Prostate gland (tissue), 2 donors: ENCODE measurements at regions not wholly inside any gene's neighbourhood (a gene's known extent, or its start where the extent isn't known, plus 50 kb on each side); places are given as distances from the start of the nearest gene placed in this dataset.

ENCODE experiments used
- DNase-seq: peaks from one replicate; pipeline ENCODE4 v3.0.0-alpha.2; 2019; ENCODE audit warnings: low spot score
- H3K27ac ChIP-seq, 2 donors: fragments of 200-600 bp; sonication (generic); 2 replicates each; pipeline ENCODE4 v1.5.1; 2017 to 2019
- H3K27me3 ChIP-seq: fragments of 200-600 bp; sonication (generic); replicated peaks from 2 replicates; pipeline ENCODE4 v1.5.1; 2019; ENCODE audit not compliant: insufficient read depth
- H3K36me3 ChIP-seq, 2 donors: fragments of 200-600 bp; sonication (generic); 1 replicate in 1 of 2; 2 replicates in 1 of 2; pipeline versions ENCODE4 v1.5.1 to v1.8.1; 2017 to 2019
- H3K4me1 ChIP-seq: fragments of 200-600 bp; sonication (generic); replicated peaks from 2 replicates; pipeline ENCODE4 v1.5.1; 2019
- H3K4me3 ChIP-seq, 2 donors: fragments of 200-600 bp; sonication (generic); 2 replicates each; pipeline ENCODE4 v1.5.1; 2017 to 2019
- H3K9me3 ChIP-seq: fragments of 200-600 bp; sonication (generic); 2 replicates; pipeline ENCODE4 v1.5.1; 2017
- POLR2A ChIP-seq: fragments of 450-650 bp; IDR thresholded peaks from one replicate; pipeline ENCODE4 v1.6.1; 2016; ENCODE audit warnings: antibody characterized with exemption, mild to moderate bottlenecking
- POLR2AphosphoS5 ChIP-seq: sonication (generic); formaldehyde crosslinking; IDR thresholded peaks from one replicate; pipeline ENCODE4 v1.6.1; 2017; ENCODE audit warnings: antibody characterized with exemption
- WGBS: methylation state at CpG from one replicate; pipeline ENCODE4 v1.1.5; 2018; 5-methylcytosine and 5-hydroxymethylcytosine counted together
- intact Hi-C: fragments of 100-400 bp; cut with DNase I; formaldehyde crosslinking; loops from one replicate; pipeline ENCODE4 v1.14.2; 2022
- TF ChIP-seq, protein P1 (sequence below), 4 experiments: fragments of 200-600 bp in 2 of 4; fragments of 450-650 bp in 2 of 4; sonication (generic) in 2 of 4; IDR thresholded peaks; 1 replicate in 3 of 4; 2 replicates in 1 of 4; pipeline ENCODE4 v1.5.1; 2016 to 2019; ENCODE audit warnings: antibody characterized with exemption in 4 of 4, mild to moderate bottlenecking in 2 of 4, moderate library complexity in 2 of 4

GRCh38 chr10:60465801-60466200 lies 76.1 kb upstream of the ANK3 start:
- WGBS = 31% methylated on average over 2 of the region's 2 CpGs
- Histone ChIP-seq H3K27ac (no peak overlapping the region), H3K27me3 (no peaks in the 10 kb centered on the region), H3K4me1 (no peaks in the 10 kb centered on the region), H3K9me3 (no peaks in the 10 kb centered on the region), H3K36me3 (no peaks in the 10 kb centered on the region), H3K4me3 (no peak overlapping the region)
- intact Hi-C loops = no loop called here
- TF ChIP-seq POLR2A (no peak), POLR2AphosphoS5 (no peak)
- TF ChIP-seq, protein P1, sequence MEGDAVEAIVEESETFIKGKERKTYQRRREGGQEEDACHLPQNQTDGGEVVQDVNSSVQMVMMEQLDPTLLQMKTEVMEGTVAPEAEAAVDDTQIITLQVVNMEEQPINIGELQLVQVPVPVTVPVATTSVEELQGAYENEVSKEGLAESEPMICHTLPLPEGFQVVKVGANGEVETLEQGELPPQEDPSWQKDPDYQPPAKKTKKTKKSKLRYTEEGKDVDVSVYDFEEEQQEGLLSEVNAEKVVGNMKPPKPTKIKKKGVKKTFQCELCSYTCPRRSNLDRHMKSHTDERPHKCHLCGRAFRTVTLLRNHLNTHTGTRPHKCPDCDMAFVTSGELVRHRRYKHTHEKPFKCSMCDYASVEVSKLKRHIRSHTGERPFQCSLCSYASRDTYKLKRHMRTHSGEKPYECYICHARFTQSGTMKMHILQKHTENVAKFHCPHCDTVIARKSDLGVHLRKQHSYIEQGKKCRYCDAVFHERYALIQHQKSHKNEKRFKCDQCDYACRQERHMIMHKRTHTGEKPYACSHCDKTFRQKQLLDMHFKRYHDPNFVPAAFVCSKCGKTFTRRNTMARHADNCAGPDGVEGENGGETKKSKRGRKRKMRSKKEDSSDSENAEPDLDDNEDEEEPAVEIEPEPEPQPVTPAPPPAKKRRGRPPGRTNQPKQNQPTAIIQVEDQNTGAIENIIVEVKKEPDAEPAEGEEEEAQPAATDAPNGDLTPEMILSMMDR (IDR thresholded peaks at IDR 0.05) = no peak
- DNase-seq = no peak

DNA sequence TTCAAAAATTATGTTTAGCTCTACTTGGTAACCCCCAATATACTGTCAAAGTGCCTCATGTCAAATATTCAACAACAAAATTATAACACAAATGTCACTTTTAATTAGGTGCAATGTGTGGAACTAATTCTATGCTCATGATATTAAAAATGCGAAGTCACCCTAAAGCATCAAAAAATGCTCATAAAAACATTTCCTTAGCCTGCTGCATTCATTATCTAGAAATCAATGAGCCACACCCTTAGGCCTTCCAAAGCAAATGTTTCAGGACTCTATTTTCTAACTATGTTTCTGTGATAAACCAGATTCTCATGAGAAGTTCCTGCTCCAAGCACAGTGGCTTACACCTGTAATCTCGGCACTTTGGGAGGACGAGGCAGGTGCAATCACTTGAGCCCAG lies 75.0 kb upstream of the ANK3 start:
- H3K4me1 ChIP-seq = no peaks in the 10 kb centered on the region
- H3K9me3 ChIP-seq = no peaks in the 10 kb centered on the region
- TF ChIP-seq POLR2AphosphoS5 (no peak), POLR2A (no peak)
- TF ChIP-seq, protein P1 (IDR thresholded peaks at IDR 0.05) = no peak
- no peak overlapping the region for H3K27ac ChIP-seq
- 92% methylated on average over 3 of the region's 3 CpGs for WGBS
- DNase-seq = no peak
- no peaks in the 10 kb centered on the region for H3K27me3 ChIP-seq
- no peak overlapping the region for H3K4me3 ChIP-seq
- intact Hi-C loops = no loop called here
- H3K36me3 ChIP-seq = no peaks in the 10 kb centered on the region

DNA sequence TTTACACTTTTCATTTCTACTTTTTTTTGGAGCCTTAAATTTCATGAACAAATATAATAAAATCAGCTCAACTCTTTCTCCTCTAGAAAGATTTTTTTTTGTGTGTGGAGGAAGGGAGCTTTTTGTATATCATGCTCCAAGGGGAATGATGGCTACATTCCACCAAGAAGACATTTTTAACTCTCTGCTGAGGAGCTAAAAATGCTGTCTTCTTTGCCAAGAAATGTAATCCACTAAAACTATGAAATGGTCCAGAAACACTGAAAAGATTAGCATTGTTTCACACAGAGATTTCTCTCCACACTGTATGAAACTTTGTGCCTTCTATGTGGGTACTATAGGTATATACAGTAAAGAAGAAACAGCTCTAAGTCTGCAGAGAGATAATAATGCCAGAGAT lies 74.1 kb upstream of the ANK3 start:
- Histone ChIP-seq H3K27ac (no peak overlapping the region), H3K4me3 (no peak overlapping the region), H3K27me3 (no peaks in the 10 kb centered on the region), H3K4me1 (no peaks in the 10 kb centered on the region), H3K36me3 (no peaks in the 10 kb centered on the region), H3K9me3 (no peaks in the 10 kb centered on the region)
- intact Hi-C loops = no loop called here
- TF ChIP-seq POLR2AphosphoS5 = no peak
- no peak for TF ChIP-seq POLR2A
- TF ChIP-seq, protein P1 (IDR thresholded peaks at IDR 0.05) = no peak
- DNase-seq = no peak

- DNase-seq = no peak
- WGBS = 88% methylated on average over 7 of the region's 7 CpGs
- no peak overlapping the region for H3K27ac ChIP-seq
- no peaks in the 10 kb centered on the region for H3K27me3 ChIP-seq
- TF ChIP-seq POLR2AphosphoS5 (no peak), POLR2A (no peak)
- TF ChIP-seq, protein P1 (IDR thresholded peaks at IDR 0.05) = no peak
- intact Hi-C loops = no loop called here
- H3K4me1 ChIP-seq = no peaks in the 10 kb centered on the region
- no peaks in the 10 kb centered on the region for H3K36me3 ChIP-seq
- no peaks in the 10 kb centered on the region for H3K9me3 ChIP-seq
- H3K4me3 ChIP-seq = no peak overlapping the region
Measured at GRCh38 chr10:60461688-60462087, 72.0 kb upstream of the ANK3 start.

DNA sequence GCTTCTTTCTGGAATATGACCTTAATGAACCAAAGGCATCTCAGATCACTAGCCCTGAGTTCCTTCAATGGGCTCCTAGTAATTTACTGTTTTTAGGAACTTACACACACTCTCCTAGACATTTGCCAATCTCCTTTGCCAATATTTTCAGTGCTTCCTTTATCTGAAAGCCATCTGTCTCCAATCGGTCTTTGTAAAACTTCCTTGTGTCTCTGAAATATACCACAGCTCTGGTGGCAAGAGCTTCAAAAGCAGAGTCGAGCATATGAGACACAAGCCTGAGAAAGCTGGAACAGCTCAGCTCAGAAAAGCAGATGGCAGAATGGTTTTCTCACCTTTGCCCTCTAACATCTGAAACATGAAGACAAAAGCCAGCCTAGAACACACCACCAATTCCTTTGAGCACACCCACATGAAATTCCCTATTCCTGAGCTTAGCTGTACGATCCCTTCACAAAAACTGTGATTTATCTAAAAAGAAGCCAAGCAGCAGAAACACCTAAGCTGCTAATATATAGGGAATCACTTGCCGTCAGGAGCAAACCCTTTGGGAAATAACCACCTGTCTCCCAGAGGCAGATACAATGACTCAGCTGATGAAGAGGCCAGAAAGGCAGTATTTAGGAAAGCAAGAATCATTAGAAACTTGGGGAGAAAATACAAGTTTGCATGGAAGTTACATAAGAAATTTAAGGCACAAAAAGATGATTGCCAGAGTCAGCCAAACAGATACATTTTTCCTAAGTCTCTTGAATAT lies 70.2 kb upstream of the ANK3 start:
- no peak for TF ChIP-seq POLR2A
- TF ChIP-seq, protein P1 (IDR thresholded peaks at IDR 0.05) = no peak
- TF ChIP-seq POLR2AphosphoS5 = no peak
- Histone ChIP-seq H3K4me1 (no peaks in the 10 kb centered on the region), H3K9me3 (no peaks in the 10 kb centered on the region), H3K4me3 (no peak overlapping the region), H3K27me3 (no peaks in the 10 kb centered on the region), H3K36me3 (no peaks in the 10 kb centered on the region), H3K27ac (no peak overlapping the region)
- WGBS = 46% methylated on average over 4 of the region's 4 CpGs
- no peak for DNase-seq
- intact Hi-C loops = no loop called here
